ENCODE measurements at regions not wholly inside any gene's neighbourhood (a gene's known extent, or its start where the extent isn't known, plus 50 kb on each side); places are given as distances from the start of the nearest gene placed in this dataset.
"Not testable (repeated sequence)": the region's sequence is repeated elsewhere in the genome, so short reads cannot be mapped to it uniquely, and the experiment has no call there.

DNA sequence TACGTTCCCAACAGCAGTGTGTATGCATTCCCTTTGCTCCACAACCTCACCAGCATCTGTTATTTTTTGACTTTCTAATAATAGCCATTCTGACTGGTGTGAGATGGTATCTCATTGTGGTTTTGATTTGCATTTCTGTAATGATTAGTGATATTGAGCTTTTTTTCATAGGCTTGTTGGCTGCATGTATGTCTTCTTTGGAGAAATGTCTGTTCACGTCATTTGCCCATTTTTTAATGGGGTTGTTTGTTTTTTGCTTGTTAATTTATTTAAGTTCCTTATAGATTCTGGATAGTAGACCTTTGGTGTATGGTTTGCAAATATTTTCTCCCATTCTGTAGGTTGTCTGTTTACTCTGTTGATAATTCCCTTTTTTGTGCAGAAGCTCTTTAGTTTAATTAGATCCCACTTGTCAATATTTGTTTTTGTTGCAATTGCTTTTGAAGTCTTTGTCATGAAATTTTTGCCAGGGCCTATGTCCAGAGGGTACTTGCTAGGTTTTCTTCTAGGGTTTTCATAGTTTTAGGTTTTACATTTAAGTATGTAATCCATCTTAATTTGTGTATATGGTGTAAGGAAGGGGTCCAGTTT lies 141.5 kb upstream of the PGRMC2 start:
- CTCF ChIA-PET; H3K9me3 Mint-ChIP-seq; H3K27me3 ChIP-seq (replicated peaks in 1 of 2; ENCODE audit: control insufficient read depth in 2 of 2, extremely low read depth in 1 of 2, insufficient read depth in 2 of 2, low read length in 1 of 2); H3K4me3 ChIP-seq (ENCODE audit: control insufficient read depth in 1 of 2, extremely low read depth in 1 of 2, low read length in 1 of 2); H3K4me3 Mint-ChIP-seq; H3K27ac ChIP-seq (ENCODE audit: low read length); H3K36me3 Mint-ChIP-seq; ATAC-seq (replicated peaks in 1 of 4); H3K36me3 ChIP-seq (ENCODE audit: control insufficient read depth in 2 of 2, extremely low read depth in 1 of 2, insufficient read depth in 1 of 2, low read length in 1 of 2); H3K4me1 ChIP-seq (ENCODE audit: control insufficient read depth in 1 of 2, extremely low read depth in 1 of 2, insufficient read depth in 2 of 2, low read length in 2 of 2); DNase-seq; H3K27me3 Mint-ChIP-seq; H3K9me3 ChIP-seq; H3K27ac Mint-ChIP-seq; H3K4me1 Mint-ChIP-seq; POLR2A ChIA-PET: not testable (repeated sequence)
- no CpG with 5 or more reads among the region's 2 CpGs for WGBS (ENCODE audit: insufficient coverage)

DNA sequence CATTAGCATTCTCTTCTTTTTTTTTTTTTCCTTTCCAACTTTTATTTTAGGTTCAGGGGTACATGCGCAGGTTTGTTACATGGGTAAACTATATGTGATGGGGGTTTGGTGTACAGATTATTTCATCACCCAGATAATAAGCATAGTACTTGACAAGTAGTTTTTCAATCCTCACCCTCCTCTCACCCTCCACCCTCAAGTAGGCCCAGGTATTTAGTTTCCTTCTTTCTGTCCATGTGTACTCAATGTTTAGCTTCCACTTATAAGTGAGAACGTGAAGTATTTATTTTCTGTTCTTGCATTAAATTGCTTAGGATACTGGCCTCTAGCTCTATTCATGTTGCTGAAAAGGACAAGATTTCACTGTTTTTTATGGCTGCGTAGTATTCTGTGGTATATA lies 140.8 kb upstream of the PGRMC2 start:
- Mint-ChIP-seq H3K9me3 (peaks cover 0 to 9% (median 3%) of the 10 kb centered on the region in 3 donors), H3K36me3 (peaks cover 4% of the 10 kb centered on the region), H3K4me1 (no peaks in the 10 kb centered on the region), H3K27me3 (no peaks in the 10 kb centered on the region), H3K4me3 (no peak overlapping the region), H3K27ac (no peak overlapping the region)
- no peak overlapping the region for H3K27ac ChIP-seq (ENCODE audit: low read length)
- POLR2A ChIA-PET: no interaction called here
- CTCF ChIA-PET: no interaction called here
- H3K36me3 ChIP-seq (ENCODE audit: control insufficient read depth in 2 of 2, extremely low read depth in 1 of 2, insufficient read depth in 1 of 2, low read length in 1 of 2): no peaks in the 10 kb centered on the region
- H3K4me1 ChIP-seq (ENCODE audit: control insufficient read depth in 1 of 2, extremely low read depth in 1 of 2, insufficient read depth in 2 of 2, low read length in 2 of 2): no peaks in the 10 kb centered on the region
- WGBS (ENCODE audit: insufficient coverage): no CpG with 5 or more reads among the region's 3 CpGs
- no peak for DNase-seq
- H3K9me3 ChIP-seq: no peaks in the 10 kb centered on the region
- no peak for ATAC-seq (replicated peaks in 1 of 4)
- no peak overlapping the region for H3K4me3 ChIP-seq (ENCODE audit: control insufficient read depth in 1 of 2, extremely low read depth in 1 of 2, low read length in 1 of 2)
- no peaks in the 10 kb centered on the region for H3K27me3 ChIP-seq (replicated peaks in 1 of 2; ENCODE audit: control insufficient read depth in 2 of 2, extremely low read depth in 1 of 2, insufficient read depth in 2 of 2, low read length in 1 of 2)

DNA sequence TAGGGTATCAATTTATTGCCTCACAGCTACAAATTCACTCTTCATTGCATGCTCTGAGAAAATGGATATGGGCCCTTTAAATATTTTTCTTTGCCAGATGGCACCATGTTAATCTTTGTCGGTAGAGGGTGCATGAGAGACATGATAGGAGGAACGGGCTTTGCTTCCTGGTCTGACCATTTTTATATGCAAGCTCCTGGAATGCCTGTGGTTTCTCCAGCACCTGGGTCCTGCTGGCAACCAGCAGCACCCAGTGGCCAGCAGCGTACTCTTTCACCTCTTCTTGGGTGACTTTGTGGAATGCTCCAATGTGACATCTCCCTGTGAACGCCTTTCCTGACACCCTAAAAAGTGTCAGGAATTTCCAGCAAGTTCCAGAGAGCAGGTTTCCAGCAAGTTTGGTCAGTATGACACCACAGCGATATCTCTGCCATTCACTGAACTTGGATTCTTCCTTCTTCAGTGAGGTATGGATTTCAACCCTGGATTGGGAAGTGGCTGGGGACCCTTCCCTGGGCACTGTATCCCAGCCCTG lies 140.3 kb upstream of the PGRMC2 start:
- ATAC-seq (replicated peaks in 1 of 4): no peak
- Mint-ChIP-seq H3K36me3 (peaks cover 4% of the 10 kb centered on the region), H3K4me3 (no peak overlapping the region), H3K27me3 (no peaks in the 10 kb centered on the region), H3K4me1 (no peaks in the 10 kb centered on the region), H3K27ac (no peak overlapping the region), H3K9me3 (peaks cover 0 to 9% (median 3%) of the 10 kb centered on the region in 3 donors)
- CTCF ChIA-PET: no interaction called here
- H3K4me3 ChIP-seq (ENCODE audit: control insufficient read depth in 1 of 2, extremely low read depth in 1 of 2, low read length in 1 of 2): no peak overlapping the region
- DNase-seq: no peak
- no peaks in the 10 kb centered on the region for H3K4me1 ChIP-seq (ENCODE audit: control insufficient read depth in 1 of 2, extremely low read depth in 1 of 2, insufficient read depth in 2 of 2, low read length in 2 of 2)
- no peaks in the 10 kb centered on the region for H3K9me3 ChIP-seq
- POLR2A ChIA-PET: no interaction called here
- 83% methylated on average over 4 of the region's 5 CpGs for WGBS (ENCODE audit: insufficient coverage)
- H3K36me3 ChIP-seq (ENCODE audit: control insufficient read depth in 2 of 2, extremely low read depth in 1 of 2, insufficient read depth in 1 of 2, low read length in 1 of 2): no peaks in the 10 kb centered on the region
- no peaks in the 10 kb centered on the region for H3K27me3 ChIP-seq (replicated peaks in 1 of 2; ENCODE audit: control insufficient read depth in 2 of 2, extremely low read depth in 1 of 2, insufficient read depth in 2 of 2, low read length in 1 of 2)
- H3K27ac ChIP-seq (ENCODE audit: low read length): no peak overlapping the region

DNA sequence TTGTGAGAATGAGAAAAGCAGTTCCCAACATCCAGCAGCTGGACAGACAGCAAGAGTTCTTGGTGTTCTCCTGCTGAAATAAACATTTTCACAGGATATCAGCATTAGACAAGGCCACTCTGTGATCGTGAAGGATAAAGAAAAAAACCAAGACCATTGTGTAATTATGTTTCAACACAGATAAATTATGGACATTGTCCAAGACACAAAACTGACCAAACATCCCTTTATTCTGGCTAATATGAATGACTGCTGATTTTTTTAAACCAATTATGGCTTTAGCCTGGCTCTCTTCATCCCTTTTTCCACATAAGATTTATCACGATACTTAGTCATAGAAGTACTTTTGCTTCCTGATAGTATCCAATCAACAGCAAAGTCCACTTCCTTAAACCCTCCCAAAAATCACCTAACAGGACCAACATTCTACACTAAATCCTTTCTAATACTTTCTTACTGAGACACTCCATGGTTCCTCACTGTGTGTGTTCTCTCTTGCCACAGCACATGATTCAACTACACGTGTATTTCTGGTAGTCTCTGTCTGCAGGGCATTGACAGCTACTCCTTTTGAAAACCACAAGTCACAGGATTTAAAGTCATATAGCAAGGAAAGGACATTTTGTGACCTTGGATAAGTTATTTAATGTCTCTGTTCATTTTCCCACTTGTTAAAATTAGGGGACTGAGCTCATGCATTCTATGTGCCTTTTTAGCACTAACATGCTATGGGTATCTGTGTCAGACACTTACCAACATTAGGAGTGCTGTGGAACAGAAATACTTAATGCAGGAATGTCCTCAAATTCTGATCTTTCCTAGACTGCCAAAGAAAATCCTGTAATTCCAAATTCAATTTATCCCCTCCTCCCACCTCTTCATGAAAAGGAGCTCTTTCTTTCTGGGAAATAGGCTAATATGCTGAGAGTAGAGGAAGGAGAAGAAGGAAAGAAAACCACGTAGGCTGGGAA lies 137.2 kb upstream of the PGRMC2 start:
- H3K27me3 Mint-ChIP-seq: no peaks in the 10 kb centered on the region
- Histone ChIP-seq H3K27me3 (replicated peaks in 1 of 2; ENCODE audit: control insufficient read depth in 2 of 2, extremely low read depth in 1 of 2, insufficient read depth in 2 of 2, low read length in 1 of 2) (no peaks in the 10 kb centered on the region), H3K4me3 (ENCODE audit: control insufficient read depth in 1 of 2, extremely low read depth in 1 of 2, low read length in 1 of 2) (no peak overlapping the region), H3K4me1 (ENCODE audit: control insufficient read depth in 1 of 2, extremely low read depth in 1 of 2, insufficient read depth in 2 of 2, low read length in 2 of 2) (no peaks in the 10 kb centered on the region), H3K36me3 (ENCODE audit: control insufficient read depth in 2 of 2, extremely low read depth in 1 of 2, insufficient read depth in 1 of 2, low read length in 1 of 2) (no peaks in the 10 kb centered on the region), H3K9me3 (no peaks in the 10 kb centered on the region), H3K27ac (ENCODE audit: low read length) (no peak overlapping the region)
- 90% methylated on average over 2 of the region's 4 CpGs for WGBS (ENCODE audit: insufficient coverage)
- no peaks in the 10 kb centered on the region for H3K36me3 Mint-ChIP-seq
- CTCF ChIA-PET: no interaction called here
- no peak for ATAC-seq (replicated peaks in 1 of 4)
- no peaks in the 10 kb centered on the region for H3K4me1 Mint-ChIP-seq
- no peak overlapping the region for H3K27ac Mint-ChIP-seq
- no peak for DNase-seq
- H3K9me3 Mint-ChIP-seq: peaks cover 0 to 5% (median 0%) of the 10 kb centered on the region in 3 donors
- no peak overlapping the region for H3K4me3 Mint-ChIP-seq
- POLR2A ChIA-PET: no interaction called here

DNA sequence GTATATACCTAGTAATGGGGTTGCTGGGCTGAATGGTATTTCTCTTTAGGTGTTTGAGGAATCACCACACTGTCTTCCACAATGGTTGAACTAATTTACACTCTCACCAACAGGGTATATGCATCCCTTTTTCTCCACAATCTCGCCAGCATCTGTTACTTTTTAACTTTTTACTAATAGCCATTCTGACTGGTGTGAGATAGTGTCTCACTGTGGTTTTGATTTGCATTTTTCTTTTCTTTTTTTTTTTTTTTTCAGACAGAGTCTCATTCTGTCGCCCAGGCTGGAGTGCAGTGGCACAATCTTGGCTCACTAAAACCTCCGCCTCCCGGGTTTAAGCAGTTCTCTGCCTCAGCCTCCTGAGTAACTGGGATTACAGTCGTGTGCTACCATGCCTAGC lies 134.7 kb upstream of the PGRMC2 start:
- H3K9me3 ChIP-seq; ATAC-seq (replicated peaks in 1 of 4); H3K4me3 ChIP-seq (ENCODE audit: control insufficient read depth in 1 of 2, extremely low read depth in 1 of 2, low read length in 1 of 2); POLR2A ChIA-PET; H3K4me1 Mint-ChIP-seq; H3K27me3 ChIP-seq (replicated peaks in 1 of 2; ENCODE audit: control insufficient read depth in 2 of 2, extremely low read depth in 1 of 2, insufficient read depth in 2 of 2, low read length in 1 of 2); CTCF ChIA-PET; H3K4me1 ChIP-seq (ENCODE audit: control insufficient read depth in 1 of 2, extremely low read depth in 1 of 2, insufficient read depth in 2 of 2, low read length in 2 of 2); H3K27me3 Mint-ChIP-seq; H3K27ac Mint-ChIP-seq; H3K27ac ChIP-seq (ENCODE audit: low read length); H3K9me3 Mint-ChIP-seq; DNase-seq; H3K4me3 Mint-ChIP-seq; H3K36me3 Mint-ChIP-seq; H3K36me3 ChIP-seq (ENCODE audit: control insufficient read depth in 2 of 2, extremely low read depth in 1 of 2, insufficient read depth in 1 of 2, low read length in 1 of 2): not testable (repeated sequence)
- 88% methylated on average over 3 of the region's 5 CpGs for WGBS (ENCODE audit: insufficient coverage)

DNA sequence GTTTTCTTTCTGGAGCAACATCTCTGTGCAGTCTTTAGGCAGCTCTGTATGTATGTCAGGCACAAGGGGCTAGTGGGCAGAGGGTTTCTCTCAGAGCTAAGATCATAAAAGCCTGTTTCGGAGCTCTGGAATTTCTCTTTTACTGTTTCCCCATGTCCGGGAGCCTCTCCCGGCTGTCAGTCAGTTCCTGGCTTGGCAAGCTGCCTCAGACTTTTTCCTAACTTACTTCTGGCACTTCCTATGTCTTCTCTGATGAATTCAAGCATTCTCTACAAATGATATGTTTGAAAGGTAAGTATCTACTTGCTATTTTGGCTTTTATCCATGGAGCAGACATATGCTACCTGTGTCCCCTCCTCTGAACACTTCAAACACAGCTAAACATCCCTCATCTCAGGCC lies 129.3 kb upstream of the PGRMC2 start:
- no peaks in the 10 kb centered on the region for H3K27me3 Mint-ChIP-seq
- ChIA-PET POLR2A (no interaction called here), CTCF (interaction anchor here in 1 of 2 donors (0.7 kb wide), 1 partner anchor 197 kb away, joined by 3 read pairs; no protein-coding TSS in a partner anchor)
- Histone ChIP-seq H3K27me3 (replicated peaks in 1 of 2; ENCODE audit: control insufficient read depth in 2 of 2, extremely low read depth in 1 of 2, insufficient read depth in 2 of 2, low read length in 1 of 2) (peaks cover 0 to 9% of the 10 kb centered on the region in 2 experiments), H3K9me3 (no peaks in the 10 kb centered on the region), H3K36me3 (ENCODE audit: control insufficient read depth in 2 of 2, extremely low read depth in 1 of 2, insufficient read depth in 1 of 2, low read length in 1 of 2) (no peaks in the 10 kb centered on the region), H3K27ac (ENCODE audit: low read length) (no peak overlapping the region), H3K4me3 (ENCODE audit: control insufficient read depth in 1 of 2, extremely low read depth in 1 of 2, low read length in 1 of 2) (no peak overlapping the region), H3K4me1 (ENCODE audit: control insufficient read depth in 1 of 2, extremely low read depth in 1 of 2, insufficient read depth in 2 of 2, low read length in 2 of 2) (no peaks in the 10 kb centered on the region)
- no peaks in the 10 kb centered on the region for H3K4me1 Mint-ChIP-seq
- DNase-seq: no peak
- no peak overlapping the region for H3K27ac Mint-ChIP-seq
- H3K36me3 Mint-ChIP-seq: no peaks in the 10 kb centered on the region
- no peak overlapping the region for H3K4me3 Mint-ChIP-seq
- WGBS (ENCODE audit: insufficient coverage): no CpG with 5 or more reads among the region's 3 CpGs
- no peaks in the 10 kb centered on the region for H3K9me3 Mint-ChIP-seq
- no peak for ATAC-seq (replicated peaks in 1 of 4)

All from T-cell (primary cell).